HG03378 (cell line): ENCODE measurements at regions not wholly inside any gene's neighbourhood (a gene's known extent, or its start where the extent isn't known, plus 50 kb on each side); places are given as distances from the start of the nearest gene placed in this dataset.
"Not testable (repeated sequence)": the region's sequence is repeated elsewhere in the genome, so short reads cannot be mapped to it uniquely, and the experiment has no call there.

Experiments
- ATAC-seq: cut with Tn5 transposase; IDR thresholded peaks from one replicate; pipeline ENCODE4 v1.9.1; 2021; ENCODE audit warnings: mild to moderate bottlenecking, moderate library complexity; ENCODE audit not compliant: unreplicated experiment

DNA sequence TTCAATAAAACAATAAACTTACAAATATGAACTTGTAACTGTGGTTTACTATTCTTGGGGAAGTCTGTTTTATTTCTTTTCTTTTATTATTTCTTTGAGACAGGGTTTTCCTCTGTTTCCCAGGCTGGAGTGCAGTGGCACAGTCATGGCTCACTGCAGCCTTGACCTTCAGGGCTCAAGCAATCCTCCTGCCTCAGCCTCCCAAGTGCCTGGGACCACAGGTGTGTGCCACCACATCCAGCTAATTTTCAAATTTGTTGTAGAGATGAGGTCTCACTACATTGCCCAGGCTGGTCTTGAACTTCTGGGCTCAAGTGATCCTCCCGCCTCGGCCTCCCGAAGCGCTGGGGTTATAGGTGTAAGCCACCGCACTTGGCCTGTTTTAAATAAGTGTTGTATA, 343.4 kb downstream of the SOX9 start:
- not testable (repeated sequence) for ATAC-seq

DNA sequence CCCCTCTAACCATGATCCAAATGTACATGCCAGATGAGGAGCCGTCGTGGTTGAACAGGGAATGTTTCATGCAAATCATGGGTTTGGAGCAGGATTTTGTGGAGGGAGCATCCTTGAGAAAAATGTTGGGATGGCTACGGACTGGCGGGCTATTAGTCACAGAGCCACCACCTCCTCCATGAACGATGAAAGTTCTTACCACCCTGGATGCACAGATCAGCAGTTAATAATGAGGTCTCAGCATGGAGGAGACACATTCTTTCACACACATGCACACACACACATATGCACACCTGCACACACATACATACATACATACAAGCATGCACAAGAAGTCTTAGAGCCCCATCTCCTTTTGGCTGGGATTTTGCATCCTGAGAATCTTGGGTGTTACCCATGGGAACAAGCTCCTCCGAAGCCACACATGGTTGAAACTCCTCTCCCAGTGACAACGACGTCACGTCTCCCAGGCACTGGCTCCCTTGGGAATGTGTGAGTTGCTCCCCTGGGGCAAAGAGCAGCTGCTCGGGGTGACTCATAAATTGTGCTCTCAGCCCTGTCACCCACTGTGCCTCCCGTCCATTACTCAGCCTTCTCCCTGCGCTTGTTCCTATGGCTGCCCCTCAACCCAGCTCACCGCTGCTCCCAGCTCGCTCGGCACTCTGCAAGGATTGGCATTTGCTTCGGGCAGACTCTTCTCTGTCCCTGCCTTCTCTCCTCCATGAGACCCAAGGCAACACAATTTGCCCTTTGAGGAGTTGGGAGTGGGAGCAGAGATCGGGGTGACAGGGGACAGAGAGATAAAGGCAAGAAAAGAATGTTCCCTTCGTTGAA, 344.6 kb downstream of the SOX9 start:
- peak; percentile 35 for ATAC-seq

DNA sequence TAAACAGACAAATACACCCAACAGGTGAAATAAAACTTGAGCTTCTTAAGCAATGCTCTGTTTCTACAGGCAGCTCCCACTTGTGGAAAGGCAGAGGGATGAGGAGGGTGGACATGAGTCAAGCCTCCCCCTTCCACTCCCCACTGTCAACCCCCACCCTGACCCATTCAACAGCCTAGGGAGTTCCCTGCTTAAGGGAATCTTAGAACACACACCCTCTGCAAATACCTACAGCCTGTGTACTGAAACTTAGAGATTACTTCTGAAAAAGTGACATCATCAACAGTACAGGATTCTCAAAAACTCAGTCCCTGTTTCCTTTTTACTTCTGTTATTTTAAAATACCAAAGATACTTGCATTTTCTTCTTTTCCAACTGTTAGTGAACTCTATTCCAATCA, 345.4 kb downstream of the SOX9 start:
- ATAC-seq: peak; percentile 63

DNA sequence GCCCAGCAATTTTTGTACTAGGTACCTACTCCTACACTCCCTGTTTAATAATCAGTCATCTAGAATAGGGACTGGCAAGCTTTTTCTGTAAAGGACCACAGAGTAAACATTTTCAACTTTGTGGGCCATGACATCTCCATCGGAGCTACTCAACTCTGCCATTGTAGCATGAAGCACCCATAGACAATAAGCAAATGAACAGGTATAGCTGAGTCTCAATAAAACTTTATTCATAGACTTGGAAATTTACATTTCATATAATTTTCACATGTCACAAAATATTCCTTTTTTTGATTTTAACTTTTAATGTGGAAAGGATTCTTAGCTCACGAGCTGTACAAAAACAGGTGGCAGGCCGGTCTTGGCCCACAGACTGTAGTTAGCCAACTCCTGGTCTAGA, 345.8 kb downstream of the SOX9 start:
- ATAC-seq: no peak

GRCh38 chr17:72467841-72468653, 347.2 kb downstream of the SOX9 start:
- no peak for ATAC-seq

DNA sequence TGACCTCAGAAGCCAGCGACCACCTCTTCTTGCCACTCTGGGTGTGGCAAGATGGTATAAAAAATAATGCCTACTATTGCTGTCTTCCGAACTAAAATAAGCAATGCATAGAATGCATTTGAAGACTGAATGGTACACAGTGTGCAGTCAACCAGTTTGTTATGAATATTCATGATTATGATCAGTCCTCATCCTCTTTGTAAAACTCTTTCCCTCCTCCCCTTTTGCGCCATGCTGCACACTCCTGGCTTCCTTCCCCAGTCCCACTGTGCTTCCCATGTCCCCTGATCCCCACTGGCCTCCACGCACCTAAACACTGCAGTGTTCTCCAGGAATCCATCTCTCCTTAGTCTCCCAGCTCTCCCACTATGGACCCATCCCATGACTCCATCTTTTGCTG, 348.0 kb downstream of the SOX9 start:
- ATAC-seq: no peak

DNA sequence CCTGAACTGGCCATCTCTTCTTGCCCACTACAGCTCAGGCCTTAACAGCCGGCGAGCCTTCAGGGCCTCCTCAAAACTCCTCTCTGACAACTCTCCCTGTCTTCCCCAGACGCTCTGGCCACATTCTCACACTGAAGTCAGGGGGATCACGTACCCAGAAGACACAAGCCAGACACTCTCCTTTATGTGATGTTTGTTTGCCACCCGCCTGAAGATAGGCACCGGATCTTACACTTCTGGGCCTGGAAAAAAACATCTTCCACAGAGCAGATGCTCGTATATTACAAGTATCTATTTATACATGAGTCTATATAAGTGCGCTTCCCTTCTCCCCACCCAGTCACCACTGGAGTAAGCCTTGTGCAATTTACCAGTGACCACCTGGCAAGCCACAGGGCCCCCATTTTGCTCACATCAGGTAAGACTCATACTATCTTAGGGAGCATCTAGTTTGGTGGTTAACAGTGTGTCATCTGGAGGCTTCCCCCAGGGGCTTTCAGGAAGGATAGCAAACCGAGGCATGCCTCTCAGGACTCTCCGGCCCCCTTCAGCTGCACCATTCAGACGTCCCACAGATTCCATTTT, 349.4 kb downstream of the SOX9 start:
- no peak for ATAC-seq

- ATAC-seq: no peak
Measured at GRCh38 chr17:72470734-72471133, 349.9 kb downstream of the SOX9 start.

GRCh38 chr17:72471296-72471695, 350.5 kb downstream of the SOX9 start:
- no peak for ATAC-seq

DNA sequence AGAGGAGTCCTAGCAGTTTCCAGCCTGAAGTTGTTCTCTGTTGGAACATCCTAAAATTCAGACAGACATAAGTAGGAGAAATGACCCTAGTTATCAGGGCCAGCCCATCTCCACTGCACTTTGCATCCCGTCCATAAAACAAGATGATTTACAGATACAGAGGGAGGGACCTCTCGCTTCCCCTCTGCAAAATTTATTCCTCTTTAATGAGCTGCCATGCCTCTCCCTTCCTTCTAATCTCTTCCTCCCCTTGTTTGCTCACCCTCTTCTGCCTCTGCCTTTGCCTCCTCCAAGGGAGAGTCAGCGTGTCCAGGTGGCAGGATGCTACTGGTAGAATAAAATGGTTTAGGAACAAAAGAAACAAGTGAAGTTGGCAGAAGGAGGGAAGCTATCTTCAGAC, 351.3 kb downstream of the SOX9 start:
- ATAC-seq: no peak

DNA sequence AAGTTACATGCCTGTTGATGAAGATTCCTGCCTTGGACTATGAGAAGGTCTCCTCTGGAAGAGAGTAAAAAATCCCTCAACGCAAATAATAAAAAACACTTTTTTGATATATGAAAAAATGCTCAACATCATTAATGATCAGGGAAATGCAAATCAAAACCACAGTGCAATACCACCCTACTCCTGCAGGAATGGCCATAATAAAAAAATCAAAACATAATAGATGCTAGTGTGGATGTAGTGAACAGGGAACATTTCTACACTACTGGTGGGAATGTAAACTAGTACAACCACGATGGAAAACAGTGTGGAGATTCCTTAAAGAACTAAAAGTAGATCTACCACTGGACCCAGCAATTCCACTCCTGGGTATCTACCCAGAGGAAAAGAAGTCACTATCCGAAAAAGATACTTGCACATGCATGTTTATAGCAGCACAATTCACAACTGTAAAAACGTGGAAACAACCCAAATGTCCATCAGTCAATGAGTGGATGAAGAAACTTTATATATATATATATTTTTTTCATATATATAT, 352.1 kb downstream of the SOX9 start:
- not testable (repeated sequence) for ATAC-seq

GRCh38 chr17:72474243-72474642, 353.4 kb downstream of the SOX9 start:
- no peak for ATAC-seq

GRCh38 chr17:72474719-72475477, 354.1 kb downstream of the SOX9 start:
- ATAC-seq: no peak

DNA sequence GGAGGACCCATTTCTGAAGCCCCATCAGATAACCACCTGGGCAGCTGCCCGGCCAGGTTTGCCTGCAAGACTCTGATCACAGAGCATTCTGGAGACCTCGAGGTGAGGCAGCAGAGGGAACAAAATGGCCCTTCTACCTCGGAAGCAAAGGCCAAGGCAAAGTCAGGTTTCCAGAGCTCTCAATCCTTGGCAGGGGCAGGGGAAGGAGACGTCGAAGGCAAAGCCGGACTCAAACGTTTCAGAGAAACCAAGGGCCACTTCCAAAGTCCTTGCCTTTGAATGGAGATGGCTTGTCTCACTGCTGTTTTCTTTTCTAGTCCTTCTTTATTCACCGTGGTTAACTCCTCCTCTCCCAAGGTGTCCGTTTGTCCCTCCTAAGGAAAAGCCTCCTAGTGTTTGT, 355.3 kb downstream of the SOX9 start:
- no peak for ATAC-seq

DNA sequence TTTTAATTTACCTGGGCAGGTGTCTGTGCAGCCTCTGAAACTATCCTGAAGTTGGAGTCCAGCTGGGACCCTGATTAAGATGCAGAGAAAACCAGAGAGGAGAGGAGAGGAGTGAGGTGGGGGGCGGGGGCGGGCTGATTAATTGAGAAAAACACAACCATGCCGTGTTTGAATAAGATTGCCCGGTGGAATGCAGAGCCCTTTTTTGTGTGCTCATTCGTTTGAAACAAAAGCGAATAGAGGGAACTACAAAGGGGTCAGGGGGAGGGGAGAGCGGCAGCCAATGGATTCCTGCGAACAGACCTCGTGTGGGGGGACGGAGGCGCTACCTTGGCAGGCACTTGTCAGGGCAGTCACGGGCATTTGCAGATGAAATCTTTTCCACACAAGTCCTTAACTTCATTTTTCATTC, 355.8 kb downstream of the SOX9 start:
- no peak for ATAC-seq

DNA sequence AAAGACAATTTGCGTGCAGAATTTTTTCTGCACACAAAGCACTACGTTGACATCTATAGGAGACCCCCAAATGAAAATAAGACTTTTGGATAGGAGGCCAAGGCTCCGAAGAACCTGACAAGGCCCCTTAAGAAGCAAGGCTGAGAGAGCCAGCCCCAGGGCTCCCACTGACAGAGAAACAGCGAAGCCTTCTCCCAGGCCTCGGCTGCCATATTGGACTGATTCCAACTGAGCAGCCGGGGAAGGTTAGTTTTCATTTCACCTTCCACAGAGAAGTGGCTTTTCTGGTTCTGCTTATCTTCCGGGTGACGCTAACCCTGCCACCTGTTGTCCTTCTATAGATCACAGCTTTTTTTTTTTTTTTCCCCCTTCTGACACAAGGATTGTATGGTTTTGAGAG, 356.7 kb downstream of the SOX9 start:
- no peak for ATAC-seq

GRCh38 chr17:72479113-72479512, 358.3 kb downstream of the SOX9 start:
- ATAC-seq: no peak

GRCh38 chr17:72481572-72481971, 360.8 kb downstream of the SOX9 start:
- ATAC-seq: no peak

GRCh38 chr17:72485596-72485995, 364.8 kb downstream of the SOX9 start:
- no peak for ATAC-seq

DNA sequence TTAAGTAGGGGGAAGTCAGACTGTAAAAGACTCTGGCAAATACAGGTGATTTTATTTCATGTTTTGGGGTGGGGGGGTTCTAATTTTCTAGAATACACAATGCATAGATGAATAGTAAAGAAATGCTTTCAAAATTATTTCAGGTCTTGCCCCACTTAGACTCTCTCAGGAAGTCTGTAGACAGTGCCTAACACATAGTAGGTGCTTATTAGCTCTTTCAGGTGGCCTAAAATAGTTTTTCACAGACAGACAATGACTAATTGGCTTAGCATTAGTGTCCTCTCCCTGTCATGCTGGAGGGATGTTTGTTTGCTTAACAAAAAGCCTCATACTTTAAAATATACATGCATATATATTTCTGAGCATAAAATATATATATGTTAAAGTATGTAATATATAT, 366.0 kb downstream of the SOX9 start:
- no peak for ATAC-seq
